Stimulated activated CD4-positive, alpha-beta T cell treated with anti-CD3 and anti-CD28 coated beads, TNF-alpha, amount 100 ng/mL, for 48 hours (primary cell): ENCODE measurements at regions not wholly inside any gene's neighbourhood (a gene's known extent, or its start where the extent isn't known, plus 50 kb on each side); places are given as distances from the start of the nearest gene placed in this dataset.
"Not testable (repeated sequence)": the region's sequence is repeated elsewhere in the genome, so short reads cannot be mapped to it uniquely, and the experiment has no call there.

ENCODE experiments used
- DNase-seq, 3 donors: peaks; one replicate each; pipeline ENCODE4 v3.0.0-alpha.2; 2020; ENCODE audit warnings: low read depth in 3 of 3

DNA sequence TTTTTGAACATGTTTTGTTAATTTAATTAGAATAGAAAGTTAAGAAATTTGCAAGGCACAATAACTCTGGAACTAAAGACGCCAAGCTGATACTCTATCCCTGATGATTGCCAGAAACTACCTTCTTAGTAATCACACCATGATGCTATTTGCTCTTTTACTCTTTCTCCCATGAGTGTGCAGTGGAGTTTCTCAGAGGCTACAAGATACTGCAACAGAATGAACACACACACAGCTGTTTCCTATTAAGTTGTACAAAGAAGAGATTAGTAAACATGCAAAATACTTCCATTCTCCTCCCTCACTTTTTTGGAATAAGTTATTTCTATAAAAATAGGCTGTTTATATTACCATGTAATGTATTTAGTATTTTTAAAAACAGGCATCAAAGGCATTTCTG is 1367.5 kb downstream of the AACS start:
- DNase-seq = no peak

- no peak for DNase-seq
Observed at GRCh38 chr12:126434412-126434985, 1369.3 kb downstream of the AACS start.

DNA sequence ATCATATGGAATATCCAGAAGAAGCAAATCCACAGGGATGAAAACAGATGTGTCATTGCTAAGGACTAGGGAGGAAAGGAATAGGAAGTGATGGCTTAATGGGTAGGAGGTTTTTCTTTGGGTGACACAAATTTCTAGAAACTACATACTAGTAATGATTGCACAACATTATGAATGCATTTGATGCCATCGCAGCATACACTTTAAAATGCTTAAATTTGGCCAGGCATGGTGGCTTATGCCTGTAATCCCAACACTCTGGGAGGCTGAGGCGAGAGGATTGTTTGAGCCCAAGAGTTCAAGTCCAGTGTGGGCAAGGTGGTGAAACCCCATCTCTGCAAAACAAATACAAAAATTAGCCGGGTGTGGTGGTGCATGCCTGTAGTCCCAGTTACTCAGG is 1370.8 kb downstream of the AACS start:
- no peak for DNase-seq

DNA sequence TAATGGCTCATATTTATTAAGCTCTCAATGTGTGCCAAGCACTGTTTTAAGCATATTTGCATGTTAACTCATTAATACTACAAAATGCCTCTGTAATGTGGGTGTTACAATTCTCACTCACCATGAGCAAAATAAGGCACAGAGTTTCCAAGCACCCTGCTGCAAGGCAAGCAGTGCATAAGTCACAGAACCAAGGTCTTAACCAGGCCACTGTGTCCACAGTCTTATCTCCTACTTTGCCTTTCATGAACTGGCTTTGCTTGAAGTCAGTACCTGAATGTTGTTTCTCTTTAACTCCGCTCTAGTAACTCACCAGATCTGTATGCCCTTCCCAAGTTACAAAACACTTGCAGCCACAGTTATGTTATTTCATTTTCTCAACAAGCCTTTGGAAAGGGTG is 1372.7 kb downstream of the AACS start:
- no peak for DNase-seq

- no peak for DNase-seq
Observed at GRCh38 chr12:126443977-126444376, 1378.7 kb downstream of the AACS start.

DNA sequence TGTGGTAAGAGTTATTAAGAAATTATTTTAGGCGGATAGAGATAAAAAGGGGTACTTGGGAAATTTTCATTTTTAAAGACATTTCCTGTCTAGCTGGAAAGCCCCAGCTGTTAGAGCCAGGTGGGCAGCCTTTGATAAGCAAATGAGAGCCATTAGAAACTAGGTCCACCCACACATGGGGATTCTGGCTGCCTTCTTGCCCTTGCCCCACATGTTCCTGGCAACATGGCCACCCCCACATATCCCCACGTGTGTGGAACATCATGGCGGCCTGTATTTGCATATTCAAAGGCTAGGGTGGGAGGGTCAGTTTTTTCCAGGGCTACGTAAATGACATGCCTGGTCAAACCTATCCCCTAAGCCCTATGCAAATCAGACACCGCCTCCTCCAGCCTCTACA is 1382.1 kb downstream of the AACS start:
- no peak for DNase-seq

- no peak for DNase-seq
Observed at GRCh38 chr12:126451809-126452208, 1386.6 kb downstream of the AACS start.

DNA sequence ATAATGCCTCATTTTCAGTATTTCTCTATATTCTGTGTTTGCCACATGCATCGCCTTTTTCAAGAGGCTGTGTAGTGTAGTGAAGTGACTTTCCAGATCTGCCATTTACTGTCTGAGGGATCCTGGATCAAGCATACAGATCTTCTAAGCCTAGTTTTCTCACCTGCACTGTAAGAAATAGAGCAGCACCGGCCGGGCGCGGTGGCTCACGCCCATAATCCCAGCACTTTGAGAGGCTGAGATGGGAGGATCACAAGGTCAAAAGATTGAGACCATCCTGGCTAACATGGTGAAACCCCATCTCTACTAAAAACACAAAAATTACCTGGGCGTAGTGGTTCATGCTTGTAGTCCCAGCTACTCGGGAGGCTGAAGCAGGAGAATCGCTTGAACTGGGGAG is 1387.5 kb downstream of the AACS start:
- not testable (repeated sequence) for DNase-seq

- no peak for DNase-seq
Observed at GRCh38 chr12:126454581-126454980, 1389.3 kb downstream of the AACS start.

DNA sequence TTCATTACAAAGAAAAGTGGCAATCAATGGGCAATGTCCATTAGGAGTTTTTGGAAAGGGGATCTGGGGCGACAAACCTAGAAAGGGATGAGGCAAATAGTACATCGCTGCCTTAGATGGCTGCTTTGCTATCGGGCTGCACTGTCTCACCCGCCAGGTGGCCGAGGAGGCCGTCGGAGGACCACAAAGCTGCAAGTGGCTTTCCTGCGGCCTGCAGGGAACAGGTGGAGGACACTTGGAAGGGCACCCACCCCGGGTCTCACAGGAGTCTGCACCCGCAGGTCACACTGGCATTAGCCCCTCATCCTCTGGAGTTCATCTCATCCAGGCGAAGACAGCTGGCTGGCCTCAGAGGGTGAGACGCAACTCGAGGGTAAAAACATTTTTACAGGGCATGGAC is 1392.5 kb downstream of the AACS start:
- DNase-seq = no peak

DNA sequence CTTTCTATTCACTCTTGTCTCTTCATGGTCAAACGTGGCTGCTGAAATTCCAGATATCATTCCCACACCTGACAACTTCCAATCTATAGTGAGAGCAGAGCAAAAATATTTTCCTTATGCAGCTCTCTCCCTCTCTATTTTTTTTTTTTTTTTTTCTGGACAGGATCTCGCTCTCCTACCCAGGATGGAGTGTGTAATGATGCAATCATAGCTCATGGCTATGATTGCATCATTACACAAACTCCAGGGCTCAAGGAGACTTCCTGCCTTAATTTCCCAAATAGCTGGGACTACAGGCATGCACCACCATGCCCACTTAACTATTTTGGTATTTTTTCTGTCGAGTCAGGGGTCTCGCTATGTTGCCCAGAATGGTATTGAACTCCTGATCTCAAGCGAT is 1398.9 kb downstream of the AACS start:
- DNase-seq = no peak

GRCh38 chr12:126469211-126469610 is 1404.0 kb downstream of the AACS start:
- no peak for DNase-seq

DNA sequence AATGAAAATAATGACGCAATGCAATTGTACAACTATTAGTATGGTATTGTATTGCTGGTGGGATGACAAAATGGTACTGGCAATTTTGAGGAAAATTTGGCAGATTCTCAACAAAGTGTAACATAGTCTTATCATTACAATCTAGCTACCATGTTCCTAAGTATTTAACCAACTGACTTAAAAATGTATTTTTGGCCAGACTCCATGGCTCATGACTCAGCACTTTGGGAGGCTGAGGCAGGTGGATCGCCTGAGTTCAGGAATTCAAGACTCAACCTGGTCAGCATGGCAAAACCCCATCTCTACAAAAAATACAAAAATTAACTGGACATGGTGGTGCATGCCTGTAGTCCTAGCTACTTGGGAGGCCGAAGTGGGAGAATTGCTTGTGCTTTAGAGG is 1409.5 kb downstream of the AACS start:
- DNase-seq = no peak

GRCh38 chr12:126480451-126480850 is 1415.2 kb downstream of the AACS start:
- DNase-seq = no peak

GRCh38 chr12:126481688-126482087 is 1416.5 kb downstream of the AACS start:
- DNase-seq = no peak

DNA sequence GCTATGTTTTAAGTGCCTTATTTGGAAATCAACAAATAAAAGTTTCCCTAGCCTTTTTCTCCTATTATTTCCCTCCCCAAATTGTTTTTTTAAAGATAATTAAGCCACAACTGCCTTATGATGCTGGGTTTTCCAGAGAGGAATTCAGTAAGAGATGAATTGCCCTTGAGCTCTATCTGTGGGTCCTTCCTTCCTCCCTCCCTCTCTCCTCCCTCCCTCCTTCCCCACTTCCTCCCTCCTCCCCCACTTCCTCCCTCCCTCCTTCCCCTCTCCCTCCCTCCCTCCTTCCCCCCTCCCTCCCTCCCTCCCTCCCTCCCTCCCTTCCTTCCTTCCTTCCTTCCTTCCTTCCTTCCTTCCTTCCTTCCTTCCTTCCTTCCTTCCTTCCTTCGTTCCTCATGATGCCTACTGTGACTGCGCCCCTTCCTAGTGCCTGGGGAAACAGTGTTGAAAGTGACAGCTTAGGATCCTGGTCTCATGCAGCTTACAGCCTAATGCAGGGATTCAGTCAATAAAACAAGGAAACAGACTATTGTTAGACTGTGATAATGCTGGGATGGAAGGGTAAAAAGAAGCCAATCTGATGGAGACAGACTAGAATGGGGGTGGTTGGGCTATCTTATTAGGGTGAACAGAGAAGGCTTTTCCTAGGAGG is 1417.1 kb downstream of the AACS start:
- DNase-seq = no peak

GRCh38 chr12:126483145-126484068 is 1418.2 kb downstream of the AACS start:
- DNase-seq = no peak

GRCh38 chr12:126487431-126487980 is 1422.3 kb downstream of the AACS start:
- DNase-seq = no peak

- no peak for DNase-seq
Observed at GRCh38 chr12:126488806-126489205, 1423.6 kb downstream of the AACS start.

GRCh38 chr12:126492181-126492580 is 1426.9 kb downstream of the AACS start:
- no peak for DNase-seq

DNA sequence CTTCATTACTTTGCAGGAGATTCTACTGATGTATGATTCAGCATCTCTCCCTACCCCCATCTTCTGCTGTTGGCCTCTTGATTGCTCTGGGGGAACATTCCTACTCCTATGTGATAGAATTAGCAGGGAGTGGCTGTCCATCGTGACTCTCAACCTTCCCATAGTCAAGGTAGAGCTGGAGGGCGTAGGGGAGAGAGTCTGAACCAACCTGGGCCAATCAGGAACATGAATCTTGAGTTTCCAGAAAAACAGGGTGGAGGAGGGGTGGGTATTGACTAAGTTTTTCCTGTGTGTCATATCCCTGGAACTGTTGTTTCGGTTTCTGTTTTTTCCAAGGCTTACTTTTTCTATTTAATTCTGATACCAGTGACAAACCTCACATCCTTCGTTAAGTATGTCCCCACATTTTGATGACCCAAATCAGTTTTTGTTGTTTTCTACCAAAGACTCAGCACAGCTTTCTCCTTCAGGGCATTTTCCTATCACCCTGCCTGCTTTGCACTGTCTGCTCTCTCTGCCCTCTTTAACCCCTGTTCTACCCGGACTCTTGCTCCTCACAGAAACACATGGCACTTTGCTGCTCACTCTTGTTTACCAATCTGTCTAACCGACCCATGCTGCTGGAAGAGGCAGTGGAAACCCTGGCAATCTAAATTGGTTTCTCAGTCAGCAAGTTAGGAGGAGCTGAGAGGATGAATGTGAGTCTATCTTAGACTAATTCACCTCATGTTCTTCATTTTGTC is 1428.3 kb downstream of the AACS start:
- DNase-seq = no peak

DNA sequence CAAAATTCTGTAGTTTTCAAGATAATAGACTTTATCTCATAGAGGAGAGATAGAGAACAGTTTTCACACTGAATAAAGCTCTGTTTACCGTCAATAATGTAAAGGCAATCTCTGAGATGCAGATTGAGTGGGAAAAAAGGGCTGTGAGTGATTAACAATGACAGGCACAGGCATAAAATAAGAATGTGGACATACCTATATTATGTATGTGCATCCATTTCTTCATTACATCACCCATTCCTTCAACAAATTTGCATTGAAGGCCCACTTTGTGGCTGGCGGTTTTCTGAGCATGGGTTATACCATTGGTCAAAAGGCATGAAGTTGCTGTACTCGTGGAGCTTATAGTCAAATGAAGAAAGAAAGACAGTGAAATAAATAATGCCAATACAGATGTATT is 1431.0 kb downstream of the AACS start:
- DNase-seq = no peak
